Esophagus muscularis mucosa (tissue), 4 donors: ENCODE measurements at regions not wholly inside any gene's neighbourhood (a gene's known extent, or its start where the extent isn't known, plus 50 kb on each side); places are given as distances from the start of the nearest gene placed in this dataset.

Source experiments
- DNase-seq: peaks from one replicate; pipeline ENCODE4 v3.0.0-alpha.2; 2017; ENCODE audit errors: extremely low spot score
- H3K27ac ChIP-seq, 4 donors: fragments of 200-600 bp; sonication (generic); replicated peaks in 1 of 4; 1 replicate in 3 of 4; 2 replicates in 1 of 4; pipeline ENCODE4 v1.5.1; 2016 to 2019; ENCODE audit warnings: mild to moderate bottlenecking in 1 of 4
- H3K27me3 ChIP-seq, 4 donors: fragments of 200-600 bp; sonication (generic); one replicate each; pipeline versions ENCODE4 v1.5.1 to v1.6.0; 2016 to 2019
- H3K36me3 ChIP-seq, 4 donors: fragments of 200-600 bp; sonication (generic); one replicate each; pipeline ENCODE4 v1.5.1; 2016 to 2019
- H3K4me1 ChIP-seq, 4 donors: fragments of 200-600 bp; sonication (generic); one replicate each; pipeline ENCODE4 v1.5.1; 2016 to 2019
- H3K4me3 ChIP-seq, 4 donors: fragments of 200-600 bp; sonication (generic); 1 replicate in 2 of 4; 2 replicates in 2 of 4; pipeline ENCODE4 v1.5.1; 2016 to 2019; ENCODE audit warnings: mild to moderate bottlenecking in 4 of 4, moderate library complexity in 1 of 4
- H3K9me3 ChIP-seq, 4 donors: fragments of 200-600 bp; sonication (generic); 1 replicate in 3 of 4; 2 replicates in 1 of 4; pipeline ENCODE4 v1.5.1; 2016 to 2019
- CTCF ChIP-seq, 3 experiments: fragments of 200-600 bp in 2 of 3; fragments of 450-650 bp in 1 of 3; sonication (generic) in 2 of 3; IDR thresholded peaks; one replicate each; pipeline ENCODE4 v1.5.1; 2017 to 2019; ENCODE audit warnings: antibody characterized with exemption in 3 of 3, mild to moderate bottlenecking in 2 of 3, moderate library complexity in 1 of 3
- EP300 ChIP-seq: sonication (generic); formaldehyde crosslinking; IDR thresholded peaks from one replicate; pipeline ENCODE4 v1.6.1; 2017; ENCODE audit warnings: antibody characterized with exemption
- POLR2A ChIP-seq: fragments of 450-650 bp; IDR thresholded peaks from one replicate; pipeline ENCODE4 v1.6.1; 2017; ENCODE audit warnings: antibody characterized with exemption, moderate library complexity, mild to moderate bottlenecking, low read depth
- POLR2AphosphoS5 ChIP-seq, 2 donors: sonication (generic); formaldehyde crosslinking; IDR thresholded peaks; one replicate each; pipeline ENCODE4 v1.6.1; 2017; ENCODE audit warnings: antibody characterized with exemption in 2 of 2
- WGBS: methylation state at CpG from one replicate; pipeline ENCODE4 v1.1.5; 2018; 5-methylcytosine and 5-hydroxymethylcytosine counted together
- intact Hi-C: fragments of 100-400 bp; cut with DNase I; formaldehyde crosslinking; loops from one replicate; pipeline ENCODE4 v1.15.1; 2023

- intact Hi-C loops, result no loop called here
- Histone ChIP-seq H3K36me3 (no peaks in the 10 kb centered on the region), H3K9me3 (no peaks in the 10 kb centered on the region), H3K4me3 (no peak overlapping the region), H3K4me1 (peaks cover 0 to 18% (median 0%) of the 10 kb centered on the region in 4 donors), H3K27me3 (no peaks in the 10 kb centered on the region), H3K27ac (no peak overlapping the region)
- WGBS, result 46% methylated on average over 2 of the region's 2 CpGs
- TF ChIP-seq POLR2AphosphoS5 (IDR thresholded peaks at IDR 0.05) (no peak), POLR2A (no peak), EP300 (no peak), CTCF (IDR thresholded peaks at IDR 0.05) (no peak)
- no peak for DNase-seq
Measured at GRCh38 chr10:9636216-9636615, 1381.5 kb upstream of the CELF2 start.

- no peaks in the 10 kb centered on the region for H3K36me3 ChIP-seq
- H3K4me1 ChIP-seq, result no peaks in the 10 kb centered on the region
- intact Hi-C loops, result no loop called here
- DNase-seq, result no peak
- no peak overlapping the region for H3K4me3 ChIP-seq
- 69% methylated on average over 1 of the region's 1 CpG for WGBS
- no peaks in the 10 kb centered on the region for H3K27me3 ChIP-seq
- peaks cover 0 to 14% (median 12%) of the 10 kb centered on the region in 4 donors for H3K9me3 ChIP-seq
- TF ChIP-seq POLR2AphosphoS5 (IDR thresholded peaks at IDR 0.05) (no peak), EP300 (no peak), POLR2A (no peak), CTCF (IDR thresholded peaks at IDR 0.05) (no peak)
- H3K27ac ChIP-seq, result no peak overlapping the region
Measured at GRCh38 chr10:9643782-9644181, 1373.9 kb upstream of the CELF2 start.

GRCh38 chr10:9645404-9645803 is 1372.3 kb upstream of the CELF2 start:
- Histone ChIP-seq H3K9me3 (peaks cover 0 to 14% (median 12%) of the 10 kb centered on the region in 4 donors), H3K4me1 (no peaks in the 10 kb centered on the region), H3K27me3 (no peaks in the 10 kb centered on the region), H3K27ac (no peak overlapping the region), H3K4me3 (no peak overlapping the region), H3K36me3 (no peaks in the 10 kb centered on the region)
- no peak for DNase-seq
- TF ChIP-seq EP300 (no peak), CTCF (IDR thresholded peaks at IDR 0.05) (no peak), POLR2AphosphoS5 (IDR thresholded peaks at IDR 0.05) (no peak), POLR2A (no peak)
- 93% methylated on average over 3 of the region's 3 CpGs for WGBS
- intact Hi-C loops, result no loop called here

- H3K4me1 ChIP-seq, result no peaks in the 10 kb centered on the region
- H3K27ac ChIP-seq, result no peak overlapping the region
- 83% methylated on average over 2 of the region's 2 CpGs for WGBS
- intact Hi-C loops, result no loop called here
- H3K4me3 ChIP-seq, result no peak overlapping the region
- H3K27me3 ChIP-seq, result no peaks in the 10 kb centered on the region
- TF ChIP-seq EP300 (no peak), CTCF (IDR thresholded peaks at IDR 0.05) (no peak), POLR2AphosphoS5 (IDR thresholded peaks at IDR 0.05) (no peak), POLR2A (no peak)
- H3K36me3 ChIP-seq, result no peaks in the 10 kb centered on the region
- peaks cover 0 to 14% (median 12%) of the 10 kb centered on the region in 4 donors for H3K9me3 ChIP-seq
- no peak for DNase-seq
Measured at GRCh38 chr10:9645928-9646600, 1371.6 kb upstream of the CELF2 start.

GRCh38 chr10:9654261-9654660 is 1363.4 kb upstream of the CELF2 start:
- Histone ChIP-seq H3K4me1 (peaks cover 0 to 11% (median 3%) of the 10 kb centered on the region in 4 donors), H3K36me3 (no peaks in the 10 kb centered on the region), H3K27ac (no peak overlapping the region), H3K27me3 (no peaks in the 10 kb centered on the region), H3K4me3 (no peak overlapping the region), H3K9me3 (no peaks in the 10 kb centered on the region)
- 96% methylated on average over 3 of the region's 3 CpGs for WGBS
- TF ChIP-seq POLR2AphosphoS5 (IDR thresholded peaks at IDR 0.05) (no peak), POLR2A (no peak), EP300 (no peak), CTCF (IDR thresholded peaks at IDR 0.05) (no peak)
- intact Hi-C loops, result no loop called here
- DNase-seq, result no peak
